ENCODE measurements at regions not wholly inside any gene's neighbourhood (a gene's known extent, or its start where the extent isn't known, plus 50 kb on each side); places are given as distances from the start of the nearest gene placed in this dataset.

DNA sequence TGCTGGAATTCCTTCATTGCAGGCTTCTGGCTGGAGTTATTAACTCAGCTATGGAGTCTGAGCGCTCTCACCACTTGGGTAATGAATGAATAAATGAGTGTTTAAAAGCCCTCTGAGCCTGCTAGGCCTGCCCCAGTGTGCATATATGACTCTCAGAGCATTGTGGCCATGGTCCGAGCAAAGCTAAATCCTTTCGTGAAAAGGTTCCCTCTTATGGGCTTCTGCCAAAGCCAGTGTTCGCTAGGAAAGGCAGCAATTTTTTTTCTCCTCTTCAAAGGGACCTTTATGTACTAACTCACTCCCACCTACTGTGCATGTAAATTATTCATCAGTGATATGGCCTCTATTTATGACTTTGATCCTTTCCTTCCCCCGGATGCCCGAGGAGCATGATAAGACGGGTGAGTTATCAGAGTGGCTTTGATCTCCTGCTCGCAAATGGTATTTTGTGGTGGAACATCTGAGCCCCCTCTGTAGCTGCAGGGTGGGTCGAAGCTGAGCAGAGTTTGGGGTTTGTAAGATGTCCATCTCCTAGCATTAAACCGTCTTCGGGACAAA is 88.6 kb downstream of the LINC00237 start (continued):
- no peak for TF ChIP-seq FOXP1 (IDR thresholded peaks at IDR 0.05)
- peak; percentile 64; the same call in 1 of the 2 replicates for TF ChIP-seq FOXP1 (CRISPR knock-in tag; IDR thresholded peaks at IDR 0.05)
- TF ChIP-seq, protein P1, sequence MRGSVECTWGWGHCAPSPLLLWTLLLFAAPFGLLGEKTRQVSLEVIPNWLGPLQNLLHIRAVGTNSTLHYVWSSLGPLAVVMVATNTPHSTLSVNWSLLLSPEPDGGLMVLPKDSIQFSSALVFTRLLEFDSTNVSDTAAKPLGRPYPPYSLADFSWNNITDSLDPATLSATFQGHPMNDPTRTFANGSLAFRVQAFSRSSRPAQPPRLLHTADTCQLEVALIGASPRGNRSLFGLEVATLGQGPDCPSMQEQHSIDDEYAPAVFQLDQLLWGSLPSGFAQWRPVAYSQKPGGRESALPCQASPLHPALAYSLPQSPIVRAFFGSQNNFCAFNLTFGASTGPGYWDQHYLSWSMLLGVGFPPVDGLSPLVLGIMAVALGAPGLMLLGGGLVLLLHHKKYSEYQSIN (CRISPR knock-in tag; IDR thresholded peaks at IDR 0.05; ENCODE audit: borderline replicate concordance) = no peak
- no peak for TF ChIP-seq ZNF10 (CRISPR knock-in tag; IDR thresholded peaks at IDR 0.05; ENCODE audit: borderline replicate concordance, low read depth)
- peak; percentile 61; the same call in 1 of the 2 replicates for TF ChIP-seq TFDP1 (CRISPR knock-in tag; IDR thresholded peaks at IDR 0.05; ENCODE audit: borderline replicate concordance)
- TF ChIP-seq ZFP36L1 (CRISPR knock-in tag; IDR thresholded peaks at IDR 0.05) = peak; percentile 54; the same call in 1 of the 2 replicates
- 0 out of 2 replicates have a peak, but pooled peaks have one; percentile 24 for TF ChIP-seq POGZ (CRISPR knock-in tag; IDR thresholded peaks at IDR 0.05)
- peak; percentile 76 for TF ChIP-seq SALL1 (CRISPR knock-in tag; IDR thresholded peaks at IDR 0.05)
- TF ChIP-seq ZNF101 (CRISPR knock-in tag; IDR thresholded peaks at IDR 0.05; ENCODE audit: borderline replicate concordance, low read depth) = no peak
- peak; percentile 70; the same call in 1 of the 2 replicates for TF ChIP-seq ZNF749 (CRISPR knock-in tag; IDR thresholded peaks at IDR 0.05; ENCODE audit: borderline replicate concordance)
- TF ChIP-seq, protein P2, sequence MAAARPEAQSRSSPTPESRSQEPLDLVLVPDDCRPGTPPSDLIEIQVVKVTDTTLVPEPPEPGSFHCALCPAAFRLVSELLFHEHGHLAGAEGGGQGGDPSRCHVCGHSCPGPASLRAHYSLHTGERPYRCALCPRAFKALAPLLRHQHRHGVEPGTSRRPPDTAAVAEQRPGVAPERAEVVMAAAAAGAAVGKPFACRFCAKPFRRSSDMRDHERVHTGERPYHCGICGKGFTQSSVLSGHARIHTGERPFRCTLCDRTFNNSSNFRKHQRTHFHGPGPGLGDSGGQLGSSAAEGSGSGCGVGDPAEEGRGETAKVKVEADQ (CRISPR knock-in tag; IDR thresholded peaks at IDR 0.05; ENCODE audit: borderline replicate concordance) = no peak
- TF ChIP-seq ZNF354B (CRISPR knock-in tag; IDR thresholded peaks at IDR 0.05) = no peak
- no peak for TF ChIP-seq GABPB1 (CRISPR knock-in tag; IDR thresholded peaks at IDR 0.05)
- peak; percentile 56; the same call in 1 of the 2 replicates for TF ChIP-seq NCOR1 (IDR thresholded peaks at IDR 0.05; ENCODE audit: borderline replicate concordance, low read length)
- TF ChIP-seq ZBTB49 (CRISPR knock-in tag; IDR thresholded peaks at IDR 0.05; ENCODE audit: borderline replicate concordance) = no peak
- no peak for TF ChIP-seq ATF1 (CRISPR knock-in tag; IDR thresholded peaks at IDR 0.05)
- TF ChIP-seq ZNF124 (CRISPR knock-in tag; IDR thresholded peaks at IDR 0.05) = no peak
- TF ChIP-seq, protein P3, sequence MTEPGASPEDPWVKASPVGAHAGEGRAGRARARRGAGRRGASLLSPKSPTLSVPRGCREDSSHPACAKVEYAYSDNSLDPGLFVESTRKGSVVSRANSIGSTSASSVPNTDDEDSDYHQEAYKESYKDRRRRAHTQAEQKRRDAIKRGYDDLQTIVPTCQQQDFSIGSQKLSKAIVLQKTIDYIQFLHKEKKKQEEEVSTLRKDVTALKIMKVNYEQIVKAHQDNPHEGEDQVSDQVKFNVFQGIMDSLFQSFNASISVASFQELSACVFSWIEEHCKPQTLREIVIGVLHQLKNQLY (CRISPR knock-in tag; IDR thresholded peaks at IDR 0.05) = peak; percentile 83
- no peak for TF ChIP-seq ZNF510 (CRISPR knock-in tag; IDR thresholded peaks at IDR 0.05; ENCODE audit: low read depth)
- TF ChIP-seq NR2F6 (IDR thresholded peaks at IDR 0.05) = peak; percentile 65
- peak; percentile 83 for TF ChIP-seq NR2F6 (CRISPR knock-in tag; IDR thresholded peaks at IDR 0.05)
- peak; percentile 33 for TF ChIP-seq U2AF1 (optimal IDR thresholded peaks at IDR 0.05; ENCODE audit: low read depth, low read length)
- TF ChIP-seq RCOR2 (CRISPR knock-in tag; IDR thresholded peaks at IDR 0.05) = peak; percentile 62; the same call in 1 of the 2 replicates
- no peak for TF ChIP-seq GZF1 (CRISPR knock-in tag; IDR thresholded peaks at IDR 0.05)
- TF ChIP-seq LCORL (IDR thresholded peaks at IDR 0.05) = no peak
- peak; percentile 60; the same call in 1 of the 2 replicates for TF ChIP-seq LCORL (CRISPR knock-in tag; IDR thresholded peaks at IDR 0.05)
- no peak for TF ChIP-seq MXI1 (IDR thresholded peaks at IDR 0.05; ENCODE audit: borderline replicate concordance, low read depth, low read length)
- 0 out of 2 replicates have a peak, but pooled peaks have one; percentile 10 for TF ChIP-seq NAIF1 (CRISPR knock-in tag; IDR thresholded peaks at IDR 0.05; ENCODE audit: borderline replicate concordance)
